ENCODE measurements at regions not wholly inside any gene's neighbourhood (a gene's known extent, or its start where the extent isn't known, plus 50 kb on each side); places are given as distances from the start of the nearest gene placed in this dataset.

DNA sequence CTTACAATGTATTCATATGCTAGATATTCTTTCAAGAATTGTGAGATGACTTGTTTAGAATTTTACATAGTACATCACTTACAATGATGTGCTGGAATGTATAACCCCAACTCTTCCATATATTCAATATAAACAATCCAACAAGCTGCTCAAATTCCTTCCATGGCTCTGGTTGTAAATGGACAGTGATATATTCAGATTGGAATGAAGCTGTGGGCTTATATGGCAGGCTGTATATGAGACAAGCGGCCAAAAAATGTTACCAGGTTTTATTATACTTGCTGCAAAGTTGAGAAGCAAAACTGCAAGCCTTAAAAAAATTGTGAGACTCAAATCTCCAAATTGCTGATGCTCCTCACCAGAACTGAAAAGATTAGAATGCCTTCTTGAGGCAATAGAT is 83.6 kb upstream of the KLF12 start:
- TF ChIP-seq POLR2A (IDR thresholded peaks at IDR 0.05), result no peak
- TF ChIP-seq, protein P1, sequence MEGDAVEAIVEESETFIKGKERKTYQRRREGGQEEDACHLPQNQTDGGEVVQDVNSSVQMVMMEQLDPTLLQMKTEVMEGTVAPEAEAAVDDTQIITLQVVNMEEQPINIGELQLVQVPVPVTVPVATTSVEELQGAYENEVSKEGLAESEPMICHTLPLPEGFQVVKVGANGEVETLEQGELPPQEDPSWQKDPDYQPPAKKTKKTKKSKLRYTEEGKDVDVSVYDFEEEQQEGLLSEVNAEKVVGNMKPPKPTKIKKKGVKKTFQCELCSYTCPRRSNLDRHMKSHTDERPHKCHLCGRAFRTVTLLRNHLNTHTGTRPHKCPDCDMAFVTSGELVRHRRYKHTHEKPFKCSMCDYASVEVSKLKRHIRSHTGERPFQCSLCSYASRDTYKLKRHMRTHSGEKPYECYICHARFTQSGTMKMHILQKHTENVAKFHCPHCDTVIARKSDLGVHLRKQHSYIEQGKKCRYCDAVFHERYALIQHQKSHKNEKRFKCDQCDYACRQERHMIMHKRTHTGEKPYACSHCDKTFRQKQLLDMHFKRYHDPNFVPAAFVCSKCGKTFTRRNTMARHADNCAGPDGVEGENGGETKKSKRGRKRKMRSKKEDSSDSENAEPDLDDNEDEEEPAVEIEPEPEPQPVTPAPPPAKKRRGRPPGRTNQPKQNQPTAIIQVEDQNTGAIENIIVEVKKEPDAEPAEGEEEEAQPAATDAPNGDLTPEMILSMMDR (IDR thresholded peaks at IDR 0.05), result no peak

Measured in ovary (tissue), 3 donors.